Fibroblast of upper back skin (primary cell): ENCODE measurements at regions not wholly inside any gene's neighbourhood (a gene's known extent, or its start where the extent isn't known, plus 50 kb on each side); places are given as distances from the start of the nearest gene placed in this dataset.
"Not testable (repeated sequence)": the region's sequence is repeated elsewhere in the genome, so short reads cannot be mapped to it uniquely, and the experiment has no call there.

Experiments used
- DNase-seq: peaks from one replicate; pipeline ENCODE4 v3.0.0-alpha.2; 2013

GRCh38 chr19:23984911-23985310 is 70.2 kb downstream of the ZNF726 start:
- not testable (repeated sequence) for DNase-seq

GRCh38 chr19:23986623-23987022 is 71.9 kb downstream of the ZNF726 start:
- DNase-seq = no peak

DNA sequence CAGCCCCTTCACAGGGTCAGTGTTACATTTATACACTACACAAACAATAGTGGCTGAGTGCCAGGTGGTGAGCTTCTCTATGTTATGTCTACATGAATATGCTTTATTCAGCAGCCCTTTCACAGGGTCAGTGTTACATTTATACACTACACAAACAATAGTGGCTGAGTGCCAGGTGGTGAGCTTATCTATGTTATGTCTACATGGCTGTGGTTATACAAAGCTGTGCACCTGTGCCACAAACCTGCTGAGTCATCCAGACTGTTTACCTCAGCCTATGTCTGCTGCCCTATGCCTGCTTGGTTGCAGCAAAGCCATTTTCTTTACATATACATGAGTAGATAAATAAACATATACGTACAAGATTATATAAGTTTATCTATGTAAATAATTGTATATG is 76.5 kb downstream of the ZNF726 start:
- no peak for DNase-seq

- DNase-seq = no peak
Observed at GRCh38 chr19:23992348-23992747, 77.7 kb downstream of the ZNF726 start.

- no peak for DNase-seq
Observed at GRCh38 chr19:23993440-23993839, 78.8 kb downstream of the ZNF726 start.

- no peak for DNase-seq
Observed at GRCh38 chr19:23996549-23996948, 81.9 kb downstream of the ZNF726 start.

DNA sequence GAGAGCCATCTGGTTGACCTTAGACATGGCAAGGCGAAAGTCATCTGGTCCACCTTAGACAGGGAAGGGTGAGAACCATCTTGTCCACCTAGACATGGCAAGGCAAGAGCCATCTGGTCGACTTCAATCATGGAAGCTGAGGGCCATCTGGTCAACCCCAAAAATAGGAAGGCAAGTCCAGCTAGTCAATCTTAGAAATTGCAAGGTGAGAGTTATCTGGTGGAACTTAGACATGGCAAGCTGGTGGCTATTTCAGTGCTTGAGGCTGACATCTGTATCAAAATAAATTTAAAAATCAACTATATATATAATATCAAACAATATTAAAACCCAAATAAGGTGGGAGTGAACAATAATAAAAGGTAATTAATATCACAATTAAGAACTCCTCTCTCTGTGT is 83.9 kb downstream of the ZNF726 start:
- DNase-seq = no peak

DNA sequence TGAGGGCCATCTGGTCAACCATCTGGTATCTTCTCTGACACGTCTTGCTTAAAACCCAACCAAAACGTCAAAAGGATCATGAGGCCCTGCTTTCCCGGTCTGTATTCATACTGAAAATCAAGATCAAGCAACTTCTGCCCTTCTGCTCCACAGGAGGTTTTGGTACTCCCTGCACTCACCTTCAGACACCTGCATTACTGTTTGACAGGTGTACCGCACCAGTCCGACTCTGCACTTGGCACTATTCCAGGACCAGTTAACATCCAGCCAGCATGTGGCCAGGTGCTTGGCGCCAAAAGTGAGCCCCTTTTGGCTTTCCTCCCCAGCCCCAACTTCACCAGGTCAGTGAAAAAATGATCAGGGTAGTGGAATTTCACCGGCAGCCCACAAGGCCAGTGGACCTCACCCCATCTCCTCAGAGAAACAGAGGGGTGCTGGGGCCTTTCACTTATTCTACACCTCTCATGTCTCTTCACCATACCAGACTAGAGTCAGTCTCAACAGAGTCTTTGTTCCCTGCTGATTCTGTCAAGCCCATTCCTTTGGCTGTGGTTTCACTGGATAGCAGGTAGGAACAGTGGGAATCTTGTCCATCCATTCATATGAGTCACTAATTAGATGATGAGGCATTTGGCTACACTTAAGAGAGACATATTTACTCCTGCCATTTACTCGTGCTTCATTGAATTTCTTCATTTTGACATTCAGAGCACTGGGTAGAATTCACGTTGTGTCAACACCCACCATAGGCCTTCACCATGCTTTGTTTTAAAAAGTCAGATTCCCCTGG is 85.3 kb downstream of the ZNF726 start:
- no peak for DNase-seq

DNA sequence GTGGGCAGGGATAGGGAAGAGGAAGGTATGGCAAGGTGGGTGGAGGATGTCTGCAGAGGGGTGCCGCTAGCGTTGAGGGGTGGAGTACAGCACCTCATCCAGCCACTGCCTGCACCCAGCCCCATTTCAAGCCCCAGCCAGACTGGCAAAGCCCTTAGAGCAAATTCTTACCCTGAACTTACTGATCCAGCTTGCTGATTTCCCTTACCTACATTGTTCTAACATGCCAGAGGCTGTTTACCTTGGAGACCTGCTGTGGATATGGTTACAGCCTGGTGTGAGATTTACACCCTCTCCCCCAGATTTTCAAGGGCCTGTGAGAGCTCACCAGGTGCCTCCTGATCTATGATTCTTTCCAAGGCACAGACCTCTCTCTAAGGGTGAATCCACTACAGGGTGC is 86.0 kb downstream of the ZNF726 start:
- no peak for DNase-seq

DNA sequence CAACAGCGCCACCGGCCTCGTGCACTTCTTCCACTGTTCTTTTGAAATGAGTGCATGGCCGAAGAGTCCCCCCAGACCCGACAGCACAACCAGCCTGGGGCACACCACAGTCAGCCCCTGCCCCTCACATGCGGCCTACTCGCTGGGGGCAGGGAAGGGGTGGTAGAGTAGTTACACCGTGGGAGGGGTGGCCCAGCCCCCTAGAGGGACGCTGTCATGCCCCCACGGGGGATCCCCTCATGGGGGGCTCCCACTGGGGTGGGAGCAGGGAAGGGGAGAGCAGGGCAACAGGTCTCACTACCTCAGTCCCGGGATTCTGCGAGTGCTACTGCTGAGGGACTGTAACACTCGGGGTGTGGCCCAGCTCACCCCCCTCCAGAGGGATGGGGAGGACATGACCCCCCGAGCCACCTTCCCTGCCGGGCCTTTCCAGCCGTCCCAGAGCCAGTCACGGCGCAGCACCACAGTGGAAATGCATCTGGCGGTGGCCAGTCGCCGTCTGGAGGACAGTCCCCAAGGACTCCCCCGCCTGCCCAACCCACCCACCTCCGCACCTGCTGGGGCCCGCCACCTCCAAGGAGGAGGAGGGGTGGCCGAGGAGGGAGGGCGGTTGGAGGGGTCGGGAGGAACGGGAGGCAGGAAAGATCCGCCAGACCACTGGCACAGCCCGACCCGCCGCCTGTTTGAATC is 84.6 kb upstream of the ZNF254 start:
- DNase-seq = no peak

GRCh38 chr19:24003537-24003936 is 83.5 kb upstream of the ZNF254 start:
- DNase-seq = no peak

DNA sequence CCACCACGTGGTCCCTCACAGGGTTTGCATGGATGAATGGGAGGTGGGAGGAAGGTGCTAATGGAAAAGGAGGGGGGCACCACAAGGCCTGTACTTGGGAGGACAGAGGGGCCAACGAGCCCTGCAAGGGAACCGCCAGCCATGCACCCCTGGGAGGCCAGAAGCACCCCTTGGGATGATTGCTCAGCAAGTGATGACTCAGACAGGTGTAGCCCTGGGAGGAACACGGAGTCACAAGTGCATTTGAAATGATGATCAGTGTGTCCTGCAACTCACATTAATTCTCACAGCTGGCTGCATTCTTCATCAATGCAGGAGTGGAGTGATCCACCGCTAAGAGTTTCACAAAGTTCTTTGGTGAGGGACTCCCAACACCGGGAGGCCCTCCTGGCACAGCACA is 82.8 kb upstream of the ZNF254 start:
- DNase-seq = no peak

DNA sequence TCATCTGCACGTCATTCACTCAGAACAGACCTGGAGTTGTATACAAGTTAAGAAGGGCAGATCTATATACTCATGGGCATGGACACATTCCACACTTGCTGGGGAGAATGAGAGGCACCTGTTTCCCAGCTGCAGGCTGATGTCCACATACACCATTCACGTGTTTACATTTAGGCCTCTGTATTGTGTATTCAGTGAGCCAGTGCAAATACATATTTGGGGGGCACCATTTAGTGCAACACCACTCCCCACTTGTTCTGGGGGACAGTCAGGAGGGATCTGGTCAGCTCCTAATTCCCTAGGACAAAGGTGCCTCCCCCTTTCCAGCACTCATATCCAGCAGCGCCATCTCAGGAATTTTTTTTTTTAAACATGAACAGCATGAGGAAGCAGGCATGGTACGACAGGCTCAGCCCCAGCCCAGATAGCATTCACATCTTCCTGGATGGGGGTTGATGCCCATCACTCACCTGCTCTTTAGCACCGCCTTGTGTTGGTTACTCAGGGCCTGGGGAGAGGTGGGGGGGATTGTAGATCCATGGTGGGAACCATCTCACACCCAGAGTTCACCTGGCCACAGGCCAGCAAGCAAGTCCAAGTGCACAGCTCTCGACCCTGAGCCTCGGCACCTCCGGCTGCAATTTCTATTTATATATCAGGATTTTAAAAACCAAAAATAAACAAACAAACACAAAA is 56.9 kb upstream of the ZNF254 start:
- DNase-seq = no peak

DNA sequence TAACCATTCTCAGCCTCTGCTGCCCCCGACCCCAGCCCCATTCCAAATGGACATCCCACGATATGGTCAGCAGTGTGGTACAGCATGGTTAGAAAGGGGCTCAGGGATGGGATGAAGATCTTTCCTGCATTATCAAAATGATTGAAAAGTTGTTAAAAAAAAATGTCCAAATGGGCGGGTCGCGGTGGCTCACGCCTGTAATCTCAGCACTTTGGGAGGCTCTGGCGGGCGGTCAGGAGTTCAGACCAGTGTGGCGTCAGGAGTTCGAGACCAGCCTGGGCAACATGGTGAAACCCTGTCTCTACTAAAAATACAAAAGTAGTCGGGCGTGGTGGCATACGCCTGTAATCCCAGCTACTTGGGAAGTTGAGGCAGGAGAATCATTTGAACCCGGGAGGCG is 54.3 kb upstream of the ZNF254 start:
- no peak for DNase-seq

DNA sequence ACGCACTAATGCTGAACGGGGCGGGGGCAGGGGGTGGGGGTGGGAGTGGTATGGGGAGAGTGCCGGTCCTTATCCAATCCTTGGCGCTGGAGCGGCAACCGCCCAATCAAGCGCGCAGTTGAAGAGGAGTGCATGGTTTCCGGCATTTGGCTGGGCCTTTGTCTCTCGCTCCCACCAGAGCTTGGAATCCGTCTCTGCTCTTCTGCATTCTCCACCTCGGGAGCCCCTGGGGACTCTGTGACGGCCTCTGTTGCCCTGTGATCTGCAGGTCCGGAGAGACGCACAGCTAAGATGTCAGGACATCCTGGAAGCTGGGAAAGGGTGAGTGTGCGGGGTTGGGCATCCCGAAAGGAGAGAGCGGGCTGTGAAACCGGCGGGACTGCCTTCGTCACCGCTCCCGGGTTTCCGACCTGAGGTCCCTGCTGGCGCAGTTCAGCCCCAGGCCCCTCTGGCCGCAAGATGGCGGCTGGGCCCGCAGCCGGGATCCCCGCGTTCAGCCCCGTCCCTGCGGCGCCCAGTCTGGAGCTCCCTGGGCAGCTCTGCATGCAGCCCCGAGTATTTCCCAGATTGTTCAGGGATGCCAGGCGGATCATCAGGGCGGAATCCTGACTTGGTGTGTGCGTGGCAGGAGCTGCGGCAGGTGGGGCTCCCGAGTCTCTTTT is 53.6 kb upstream of the ZNF254 start:
- DNase-seq = peak; percentile 93

DNA sequence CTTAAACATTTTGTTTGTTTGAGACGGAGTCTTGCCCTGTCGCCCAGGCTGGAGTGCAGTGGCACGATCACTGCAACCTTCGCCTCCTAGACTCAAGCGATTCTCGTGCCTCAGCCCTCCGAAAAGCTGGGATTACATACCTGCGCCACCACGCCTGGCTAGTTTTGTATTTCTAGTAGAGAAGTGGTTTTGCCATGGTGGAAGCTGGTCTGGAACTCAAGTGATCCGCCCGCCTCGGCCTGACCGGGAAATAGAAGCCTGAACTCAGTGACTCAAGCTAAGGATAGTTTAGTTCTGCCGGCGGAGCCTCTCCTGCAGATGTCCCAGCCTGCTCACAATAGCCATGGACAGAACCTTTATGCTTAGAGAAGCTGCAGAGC is 53.0 kb upstream of the ZNF254 start:
- DNase-seq = peak; percentile 47

DNA sequence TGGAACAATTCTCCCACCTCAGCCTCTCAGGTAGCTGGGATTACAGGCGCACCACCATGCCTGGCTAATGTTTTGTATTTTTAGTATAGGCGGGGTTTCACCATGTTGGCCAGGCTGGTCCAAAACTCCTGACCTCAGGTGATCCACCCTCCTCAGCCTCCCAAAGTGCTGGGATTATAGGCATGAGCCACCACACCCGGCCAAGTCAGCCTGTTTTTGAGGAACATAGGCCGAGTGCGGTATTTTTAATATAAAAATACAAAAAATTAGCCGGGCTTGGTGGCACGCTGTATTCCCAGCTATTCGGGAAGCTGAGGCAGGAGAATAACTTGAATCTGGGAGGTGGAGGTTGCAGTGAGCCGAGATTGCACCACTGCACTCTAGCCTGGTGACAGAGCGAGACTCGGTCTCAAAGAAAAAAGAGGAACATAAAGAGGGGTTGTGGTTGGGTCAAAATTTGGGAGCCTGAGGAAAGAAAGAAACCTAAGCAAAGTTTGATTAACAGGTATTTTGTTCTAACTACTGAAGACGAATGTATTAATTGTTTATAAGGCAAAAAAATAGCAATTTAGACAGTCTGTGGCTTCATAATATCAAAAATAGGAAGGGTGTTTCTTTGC is 51.6 kb upstream of the ZNF254 start:
- not testable (repeated sequence) for DNase-seq
